ENCODE measurements at regions not wholly inside any gene's neighbourhood (a gene's known extent, or its start where the extent isn't known, plus 50 kb on each side); places are given as distances from the start of the nearest gene placed in this dataset.

GRCh38 chr11:80349997-80350396 is 909.2 kb upstream of the TENM4 start:
- ChIA-PET CTCF (ENCODE audit: low intra/inter-chr PET ratio, low total read pairs) (no interaction called here), POLR2A (no interaction called here)
- ATAC-seq (no peak), FAIRE-seq (no peak), DNase-seq (ENCODE audit: low spot score) (no peak)
- no TSS peak for BruUV-seq (replicated peaks)
- Histone ChIP-seq H3K9me3 (ENCODE audit: low read length) (no peaks in the 10 kb centered on the region), H3K4me1 (ENCODE audit: insufficient read depth, low read length) (no peaks in the 10 kb centered on the region), H3K9ac (ENCODE audit: insufficient read depth, low read depth, low read length) (no peak overlapping the region), H2AFZ (ENCODE audit: low read length) (no peak overlapping the region), H3K79me2 (ENCODE audit: insufficient read depth, low read length) (no peaks in the 10 kb centered on the region), H3K4me2 (ENCODE audit: low read depth, low read length) (no peak overlapping the region), H3K27ac (ENCODE audit: extremely low read length, insufficient read depth, low read length) (no peak overlapping the region), H3K27me3 (ENCODE audit: control insufficient read depth in 1 of 2, insufficient read depth in 2 of 2, low read length in 2 of 2) (no peaks in the 10 kb centered on the region), H3K4me3 (replicated peaks in 1 of 3; ENCODE audit: insufficient read depth in 1 of 3, low read depth in 2 of 3, low read length in 3 of 3) (no peak overlapping the region), H3K36me3 (replicated peaks in 1 of 2; ENCODE audit: control insufficient read depth in 1 of 2, insufficient read depth in 2 of 2, low read length in 2 of 2) (no peaks in the 10 kb centered on the region), H4K20me1 (ENCODE audit: insufficient read depth, low read length) (no peaks in the 10 kb centered on the region)
- no peak for TF ChIP-seq ZNF713 (CRISPR knock-in tag; IDR thresholded peaks at IDR 0.05)
- TF ChIP-seq KLF11 (CRISPR knock-in tag; IDR thresholded peaks at IDR 0.05) = no peak
- TF ChIP-seq HNRNPK (IDR thresholded peaks at IDR 0.05; ENCODE audit: low read depth, low read length, poor library complexity, severe bottlenecking) = no peak
- TF ChIP-seq, protein P1, sequence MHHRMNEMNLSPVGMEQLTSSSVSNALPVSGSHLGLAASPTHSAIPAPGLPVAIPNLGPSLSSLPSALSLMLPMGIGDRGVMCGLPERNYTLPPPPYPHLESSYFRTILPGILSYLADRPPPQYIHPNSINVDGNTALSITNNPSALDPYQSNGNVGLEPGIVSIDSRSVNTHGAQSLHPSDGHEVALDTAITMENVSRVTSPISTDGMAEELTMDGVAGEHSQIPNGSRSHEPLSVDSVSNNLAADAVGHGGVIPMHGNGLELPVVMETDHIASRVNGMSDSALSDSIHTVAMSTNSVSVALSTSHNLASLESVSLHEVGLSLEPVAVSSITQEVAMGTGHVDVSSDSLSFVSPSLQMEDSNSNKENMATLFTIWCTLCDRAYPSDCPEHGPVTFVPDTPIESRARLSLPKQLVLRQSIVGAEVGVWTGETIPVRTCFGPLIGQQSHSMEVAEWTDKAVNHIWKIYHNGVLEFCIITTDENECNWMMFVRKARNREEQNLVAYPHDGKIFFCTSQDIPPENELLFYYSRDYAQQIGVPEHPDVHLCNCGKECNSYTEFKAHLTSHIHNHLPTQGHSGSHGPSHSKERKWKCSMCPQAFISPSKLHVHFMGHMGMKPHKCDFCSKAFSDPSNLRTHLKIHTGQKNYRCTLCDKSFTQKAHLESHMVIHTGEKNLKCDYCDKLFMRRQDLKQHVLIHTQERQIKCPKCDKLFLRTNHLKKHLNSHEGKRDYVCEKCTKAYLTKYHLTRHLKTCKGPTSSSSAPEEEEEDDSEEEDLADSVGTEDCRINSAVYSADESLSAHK (CRISPR knock-in tag; IDR thresholded peaks at IDR 0.05; ENCODE audit: borderline replicate concordance) = no peak
- TF ChIP-seq, protein P2, sequence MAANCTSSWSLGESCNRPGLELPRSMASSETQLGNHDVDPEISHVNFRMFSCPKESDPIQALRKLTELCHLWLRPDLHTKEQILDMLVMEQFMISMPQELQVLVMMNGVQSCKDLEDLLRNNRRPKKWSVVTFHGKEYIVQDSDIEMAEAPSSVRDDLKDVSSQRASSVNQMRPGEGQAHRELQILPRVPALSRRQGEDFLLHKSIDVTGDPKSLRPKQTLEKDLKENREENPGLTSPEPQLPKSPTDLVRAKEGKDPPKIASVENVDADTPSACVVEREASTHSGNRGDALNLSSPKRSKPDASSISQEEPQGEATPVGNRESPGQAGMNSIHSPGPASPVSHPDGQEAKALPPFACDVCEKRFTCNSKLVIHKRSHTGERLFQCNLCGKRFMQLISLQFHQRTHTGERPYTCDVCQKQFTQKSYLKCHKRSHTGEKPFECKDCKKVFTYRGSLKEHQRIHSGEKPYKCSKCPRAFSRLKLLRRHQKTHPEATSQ (CRISPR knock-in tag; IDR thresholded peaks at IDR 0.05; ENCODE audit: borderline replicate concordance) = no peak
- TF ChIP-seq CBFB (CRISPR knock-in tag; IDR thresholded peaks at IDR 0.05) = no peak
- no peak for TF ChIP-seq ZBTB20 (CRISPR knock-in tag; IDR thresholded peaks at IDR 0.05; ENCODE audit: borderline replicate concordance, low read depth)
- no peak for TF ChIP-seq ZZZ3 (CRISPR knock-in tag; IDR thresholded peaks at IDR 0.05; ENCODE audit: borderline replicate concordance)
- TF ChIP-seq PRMT3 (CRISPR knock-in tag; IDR thresholded peaks at IDR 0.05; ENCODE audit: borderline replicate concordance, low read depth) = no peak
- TF ChIP-seq ZNF556 (CRISPR knock-in tag; IDR thresholded peaks at IDR 0.05; ENCODE audit: borderline replicate concordance) = no peak
- TF ChIP-seq ZUFSP (CRISPR knock-in tag; IDR thresholded peaks at IDR 0.05; ENCODE audit: borderline replicate concordance) = no peak
- TF ChIP-seq, protein P3, sequence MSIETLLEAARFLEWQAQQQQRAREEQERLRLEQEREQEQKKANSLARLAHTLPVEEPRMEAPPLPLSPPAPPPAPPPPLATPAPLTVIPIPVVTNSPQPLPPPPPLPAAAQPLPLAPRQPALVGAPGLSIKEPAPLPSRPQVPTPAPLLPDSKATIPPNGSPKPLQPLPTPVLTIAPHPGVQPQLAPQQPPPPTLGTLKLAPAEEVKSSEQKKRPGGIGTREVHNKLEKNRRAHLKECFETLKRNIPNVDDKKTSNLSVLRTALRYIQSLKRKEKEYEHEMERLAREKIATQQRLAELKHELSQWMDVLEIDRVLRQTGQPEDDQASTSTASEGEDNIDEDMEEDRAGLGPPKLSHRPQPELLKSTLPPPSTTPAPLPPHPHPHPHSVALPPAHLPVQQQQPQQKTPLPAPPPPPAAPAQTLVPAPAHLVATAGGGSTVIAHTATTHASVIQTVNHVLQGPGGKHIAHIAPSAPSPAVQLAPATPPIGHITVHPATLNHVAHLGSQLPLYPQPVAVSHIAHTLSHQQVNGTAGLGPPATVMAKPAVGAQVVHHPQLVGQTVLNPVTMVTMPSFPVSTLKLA (IDR thresholded peaks at IDR 0.05) = no peak
- TF ChIP-seq ZNF333 (CRISPR knock-in tag; IDR thresholded peaks at IDR 0.05; ENCODE audit: borderline replicate concordance) = no peak
- TF ChIP-seq REPIN1 (CRISPR knock-in tag; IDR thresholded peaks at IDR 0.05; ENCODE audit: borderline replicate concordance, low read depth) = no peak
- no peak for TF ChIP-seq HHEX (CRISPR knock-in tag; IDR thresholded peaks at IDR 0.05)
- TF ChIP-seq ZNF780A (CRISPR knock-in tag; IDR thresholded peaks at IDR 0.05) = no peak
- no peak for TF ChIP-seq HDAC6 (IDR thresholded peaks at IDR 0.05; ENCODE audit: low read depth, low read length)
- no peak for TF ChIP-seq NFKB2 (CRISPR knock-in tag; IDR thresholded peaks at IDR 0.05; ENCODE audit: borderline replicate concordance)
- no peak for TF ChIP-seq IRX3 (CRISPR knock-in tag; IDR thresholded peaks at IDR 0.05; ENCODE audit: borderline replicate concordance, low read depth)
- intact Hi-C loops (cut with micrococcal nuclease; ENCODE audit: unreplicated experiment) (no loop called here), in situ Hi-C loops (cut with HindIII; ENCODE audit: extremely low pct_ligation_motif_present, low pct_unique_long_range_greater_than_20kb) (no loop called here)
